K562 (cell line): ENCODE measurements at regions not wholly inside any gene's neighbourhood (a gene's known extent, or its start where the extent isn't known, plus 50 kb on each side); places are given as distances from the start of the nearest gene placed in this dataset.

Experiments
- ATAC-seq: fragments of 200-7000 bp; cut with Tn5 transposase; 3 replicates; pipeline ENCODE4 v1.9.1; 2020; ENCODE audit warnings: moderate library complexity
- BruUV-seq: library from RNA; stranded (reverse); fragments of 400-500 nt; replicated peaks from 2 replicates; lab custom pipeline; 2021; lab: Mats Ljungman, UMichigan
- CTCF ChIA-PET: fragments of 300-600 bp; formaldehyde crosslinking; extraction: SDS; loops from one replicate; lab custom pipeline; 2021; ENCODE audit warnings: low intra/inter-chr PET ratio; lab: Yijun Ruan, JAX
- POLR2A ChIA-PET: fragments of 300-600, 350-650 bp; sonication (Branson Sonifier 250); formaldehyde crosslinking; extraction: SDS; loops from one replicate; lab custom pipeline; 2021; ENCODE audit warnings: antibody characterized with exemption, inconsistent platforms; lab: Yijun Ruan, JAX
- DNase-seq, 4 experiments: peaks; one replicate each; pipeline versions ENCODE4 v3.0.0 to v3.0.0-alpha.2; 2011 to 2018; ENCODE audit warnings: low spot score in 3 of 4, mixed read lengths in 3 of 4; ENCODE audit errors: extremely low read depth in 1 of 4
- FAIRE-seq: peaks from 2 replicates; lab custom pipeline; 2011; peaks lifted over from hg19 to GRCh38; lab: Jason Lieb, UNC
- H2AFZ ChIP-seq: 2 replicates; pipeline ENCODE4 v1.6.0; 2011; ENCODE audit warnings: low read depth, low read length, control low read depth, inconsistent platforms
- H3K27ac ChIP-seq: fragments of 200-600 bp; 3 replicates; pipeline ENCODE4 v1.8.0; 2011; ENCODE audit warnings: low read depth, mild to moderate bottlenecking, control low read depth, inconsistent platforms, low read length, moderate library complexity, mixed read lengths; ENCODE audit errors: extremely low read depth
- H3K27me3 ChIP-seq, 2 experiments: fragments of 300-600 bp in 1 of 2; 2 replicates in 1 of 2; 3 replicates in 1 of 2; pipeline versions ENCODE4 v1.6.0 to v1.8.0; 2011; ENCODE audit warnings: inconsistent platforms in 2 of 2, low read length in 2 of 2, mild to moderate bottlenecking in 1 of 2, mixed read lengths in 1 of 2, moderate library complexity in 1 of 2; ENCODE audit not compliant: control insufficient read depth in 2 of 2, insufficient read depth in 2 of 2
- H3K36me3 ChIP-seq: fragments of 300-600 bp; 3 replicates; pipeline ENCODE4 v1.8.0; 2011; ENCODE audit warnings: mild to moderate bottlenecking, low read length, inconsistent platforms; ENCODE audit not compliant: control insufficient read depth, insufficient read depth
- H3K4me1 ChIP-seq, 2 experiments: fragments of 200-600 bp in 1 of 2; replicated peaks in 1 of 2; 2 replicates in 1 of 2; 3 replicates in 1 of 2; pipeline versions ENCODE4 v1.5.1 to v1.8.0; 2011; ENCODE audit warnings: inconsistent platforms in 2 of 2, low read length in 2 of 2, mild to moderate bottlenecking in 1 of 2, mixed read lengths in 1 of 2, moderate library complexity in 1 of 2; ENCODE audit not compliant: control insufficient read depth in 2 of 2, insufficient read depth in 2 of 2
- H3K4me2 ChIP-seq: 2 replicates; pipeline ENCODE4 v1.6.1; 2011; ENCODE audit warnings: low read length, control low read depth, inconsistent platforms, mixed read lengths; ENCODE audit not compliant: insufficient read depth
- H3K4me3 ChIP-seq: fragments of 200-600 bp; sonication (generic), shearing (Covaris generic); 2 replicates; pipeline ENCODE4 v1.5.1; 2016; ENCODE audit warnings: control low read depth, inconsistent platforms
- H3K79me2 ChIP-seq: fragments of 200-600 bp; 3 replicates; pipeline ENCODE4 v1.8.0; 2011; ENCODE audit warnings: low read length, inconsistent platforms; ENCODE audit not compliant: control insufficient read depth, insufficient read depth
- H3K9ac ChIP-seq, 2 experiments: 2 replicates each; pipeline versions ENCODE4 v1.6.0 to v1.6.1; 2011; ENCODE audit warnings: low read depth in 2 of 2, low read length in 2 of 2, control low read depth in 1 of 2, inconsistent platforms in 1 of 2, mild to moderate bottlenecking in 1 of 2, mixed read lengths in 1 of 2; ENCODE audit not compliant: insufficient read depth in 1 of 2
- H3K9me1 ChIP-seq: one replicate; pipeline ENCODE4 v1.6.0; 2011; ENCODE audit warnings: inconsistent platforms, mild to moderate bottlenecking, low read length, moderate library complexity; ENCODE audit not compliant: control insufficient read depth, insufficient read depth
- H3K9me3 ChIP-seq: replicated peaks from 2 replicates; pipeline ENCODE4 v1.5.1; 2011; ENCODE audit warnings: low read depth, low read length, inconsistent platforms; ENCODE audit not compliant: control insufficient read depth, insufficient read depth
- H4K20me1 ChIP-seq: replicated peaks from 2 replicates; pipeline ENCODE4 v1.6.1; 2011; ENCODE audit warnings: low read length, inconsistent platforms, mixed read lengths; ENCODE audit not compliant: control insufficient read depth, insufficient read depth
- CEBPB ChIP-seq: fragments of 450-650 bp; IDR thresholded peaks from 2 replicates; pipeline ENCODE4 v1.6.1; 2016; ENCODE audit warnings: missing genetic modification characterization, missing compliant biosample characterization
- FOSL1 ChIP-seq: fragments of 200-800 bp; sonication (Bioruptor generic); conservative IDR thresholded peaks from 2 replicates; pipeline ENCODE4 v1.6.1; 2016; ENCODE audit warnings: missing genetic modification characterization, missing compliant biosample characterization
- HNRNPLL ChIP-seq: fragments of 200-400 bp; formaldehyde crosslinking; IDR thresholded peaks from 2 replicates; pipeline ENCODE4 v1.6.1; 2017; ENCODE audit warnings: low read length, low read depth, mild to moderate bottlenecking; ENCODE audit not compliant: poor library complexity, severe bottlenecking
- NBN ChIP-seq: fragments of 450-650 bp; IDR thresholded peaks from 2 replicates; pipeline ENCODE4 v1.6.1; 2016; ENCODE audit warnings: low read depth, mild to moderate bottlenecking
- NCOA6 ChIP-seq: fragments of 450-650 bp; IDR thresholded peaks from 2 replicates; pipeline ENCODE4 v1.6.1; 2017; ENCODE audit warnings: mild to moderate bottlenecking
- NFE2 ChIP-seq: IDR thresholded peaks from 2 replicates; pipeline ENCODE4 v1.6.1; 2014; ENCODE audit warnings: antibody characterized with exemption, low read depth
- NR0B1 ChIP-seq: fragments of 450-650 bp; IDR thresholded peaks from one replicate; pipeline ENCODE4 v1.6.1; 2018; ENCODE audit warnings: mild to moderate bottlenecking, moderate library complexity; ENCODE audit not compliant: partially characterized antibody
- POLR2AphosphoS2 ChIP-seq: IDR thresholded peaks from 2 replicates; pipeline ENCODE4 v1.6.1; 2012; ENCODE audit warnings: low read length, improper control_type of control experiment
- SIN3B ChIP-seq: fragments of 450-650 bp; IDR thresholded peaks from 2 replicates; pipeline ENCODE4 v1.6.1; 2017; ENCODE audit warnings: low read depth, mild to moderate bottlenecking, moderate library complexity
- TEAD1 ChIP-seq, 2 experiments: fragments of 450-650 bp in 1 of 2; sonication (generic) in 1 of 2; formaldehyde crosslinking; IDR thresholded peaks; 2 replicates each; pipeline versions ENCODE4 v1.4.0 to v1.8.0; 2020 to 2022; ENCODE audit warnings: mild to moderate bottlenecking in 2 of 2, missing genetic modification reagents in 1 of 2
- ZNF507 ChIP-seq: conservative IDR thresholded peaks from 2 replicates; pipeline ENCODE4 v1.6.1; 2017; ENCODE audit warnings: missing genetic modification characterization, missing compliant biosample characterization
- ZNF696 ChIP-seq: fragments of 250-450 bp; sonication (Bioruptor Pico); conservative IDR thresholded peaks from 2 replicates; pipeline ENCODE4 v1.4.0; 2020; ENCODE audit warnings: mild to moderate bottlenecking, moderate library complexity
- whole genome bisulfite sequencing: fragments of 100-300 bp; shearing (Covaris generic); methylation state at CpG from one replicate; pipeline ENCODE4 v1.1.6; 2016; ENCODE audit warnings: low coverage, mixed read lengths; ENCODE audit not compliant: insufficient coverage; ENCODE audit errors: missing lambda C conversion rate; 5-methylcytosine and 5-hydroxymethylcytosine counted together
- in situ Hi-C: fragments of 300-500 bp; cut with MboI; formaldehyde crosslinking; loops from 4 replicates; pipeline ENCODE4 v1.15.0; 2018; ENCODE audit warnings: inconsistent platforms, mixed read lengths
- intact Hi-C: fragments of 100-400 bp; cut with micrococcal nuclease; formaldehyde crosslinking; loops from 2 replicates; pipeline ENCODE4 v1.14.2; 2022
- TF ChIP-seq, protein P1 (sequence below), 2 experiments: fragments of 450-650 bp; conservative IDR thresholded peaks; 2 replicates each; pipeline ENCODE4 v1.6.1; 2017; ENCODE audit warnings: mild to moderate bottlenecking in 2 of 2, moderate library complexity in 2 of 2
- TF ChIP-seq, protein P2 (sequence below): fragments of 250-450 bp; sonication (Bioruptor Pico); IDR thresholded peaks from 2 replicates; pipeline ENCODE4 v1.8.0; 2021; ENCODE audit warnings: moderate library complexity, mild to moderate bottlenecking, inconsistent platforms
- TF ChIP-seq, protein P3 (sequence below): IDR thresholded peaks from 2 replicates; pipeline ENCODE4 v1.6.1; 2011; ENCODE audit warnings: borderline replicate concordance, low read depth, mild to moderate bottlenecking, moderate library complexity, low read length; ENCODE audit not compliant: insufficient read depth, poor library complexity, severe bottlenecking

GRCh38 chr7:88615336-88615735, 144.2 kb upstream of the ZNF804B start (continued):
- TF ChIP-seq, protein P1, sequence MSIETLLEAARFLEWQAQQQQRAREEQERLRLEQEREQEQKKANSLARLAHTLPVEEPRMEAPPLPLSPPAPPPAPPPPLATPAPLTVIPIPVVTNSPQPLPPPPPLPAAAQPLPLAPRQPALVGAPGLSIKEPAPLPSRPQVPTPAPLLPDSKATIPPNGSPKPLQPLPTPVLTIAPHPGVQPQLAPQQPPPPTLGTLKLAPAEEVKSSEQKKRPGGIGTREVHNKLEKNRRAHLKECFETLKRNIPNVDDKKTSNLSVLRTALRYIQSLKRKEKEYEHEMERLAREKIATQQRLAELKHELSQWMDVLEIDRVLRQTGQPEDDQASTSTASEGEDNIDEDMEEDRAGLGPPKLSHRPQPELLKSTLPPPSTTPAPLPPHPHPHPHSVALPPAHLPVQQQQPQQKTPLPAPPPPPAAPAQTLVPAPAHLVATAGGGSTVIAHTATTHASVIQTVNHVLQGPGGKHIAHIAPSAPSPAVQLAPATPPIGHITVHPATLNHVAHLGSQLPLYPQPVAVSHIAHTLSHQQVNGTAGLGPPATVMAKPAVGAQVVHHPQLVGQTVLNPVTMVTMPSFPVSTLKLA (conservative IDR thresholded peaks at IDR 0.05), result no peak
- TF ChIP-seq TEAD1 (CRISPR knock-in tag; IDR thresholded peaks at IDR 0.05) (no peak), NR0B1 (no peak), ZNF507 (tag) (no peak), FOSL1 (no peak), NCOA6 (no peak), CEBPB (tag) (no peak)
- TF ChIP-seq, protein P2, sequence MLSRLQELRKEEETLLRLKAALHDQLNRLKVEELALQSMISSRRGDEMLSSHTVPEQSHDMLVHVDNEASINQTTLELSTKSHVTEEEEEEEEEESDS, result no peak

- in situ Hi-C loops (loop anchor here (5.0 kb wide), 1 partner anchor 33 kb away; no protein-coding TSS in a partner anchor), intact Hi-C loops (no loop called here)
- no peaks in the 10 kb centered on the region for H3K9me3 ChIP-seq
- H3K4me1 ChIP-seq, result no peaks in the 10 kb centered on the region
- WGBS, result 15% methylated on average over 3 of the region's 3 CpGs
- TF ChIP-seq ZNF696 (CRISPR knock-in tag) (no peak), NBN (no peak), SIN3B (no peak), HNRNPLL (no peak), NFE2 (no peak), POLR2AphosphoS2 (no peak)
- TF ChIP-seq, protein P3, sequence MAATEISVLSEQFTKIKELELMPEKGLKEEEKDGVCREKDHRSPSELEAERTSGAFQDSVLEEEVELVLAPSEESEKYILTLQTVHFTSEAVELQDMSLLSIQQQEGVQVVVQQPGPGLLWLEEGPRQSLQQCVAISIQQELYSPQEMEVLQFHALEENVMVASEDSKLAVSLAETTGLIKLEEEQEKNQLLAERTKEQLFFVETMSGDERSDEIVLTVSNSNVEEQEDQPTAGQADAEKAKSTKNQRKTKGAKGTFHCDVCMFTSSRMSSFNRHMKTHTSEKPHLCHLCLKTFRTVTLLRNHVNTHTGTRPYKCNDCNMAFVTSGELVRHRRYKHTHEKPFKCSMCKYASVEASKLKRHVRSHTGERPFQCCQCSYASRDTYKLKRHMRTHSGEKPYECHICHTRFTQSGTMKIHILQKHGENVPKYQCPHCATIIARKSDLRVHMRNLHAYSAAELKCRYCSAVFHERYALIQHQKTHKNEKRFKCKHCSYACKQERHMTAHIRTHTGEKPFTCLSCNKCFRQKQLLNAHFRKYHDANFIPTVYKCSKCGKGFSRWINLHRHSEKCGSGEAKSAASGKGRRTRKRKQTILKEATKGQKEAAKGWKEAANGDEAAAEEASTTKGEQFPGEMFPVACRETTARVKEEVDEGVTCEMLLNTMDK, result no peak
- H3K36me3 ChIP-seq, result no peaks in the 10 kb centered on the region
- H3K27ac ChIP-seq, result no peak overlapping the region
- BruUV-seq, result no TSS peak
- H3K79me2 ChIP-seq, result no peaks in the 10 kb centered on the region
- H3K9me1 ChIP-seq, result no peaks in the 10 kb centered on the region
- no peak overlapping the region for H3K4me3 ChIP-seq
- no peaks in the 10 kb centered on the region for H3K27me3 ChIP-seq
- no peak for DNase-seq
- ATAC-seq, result no peak
- no peaks in the 10 kb centered on the region for H4K20me1 ChIP-seq
- H3K9ac ChIP-seq, result no peak overlapping the region
- CTCF ChIA-PET, result no interaction called here
- no peak overlapping the region for H2AFZ ChIP-seq
- H3K4me2 ChIP-seq, result no peak overlapping the region
- no peak for FAIRE-seq
- POLR2A ChIA-PET, result no interaction called here
These were observed 144.8 kb upstream of the ZNF804B start for GRCh38 chr7:88614736-88615135.
